GM21619 (cell line): ENCODE measurements at regions not wholly inside any gene's neighbourhood (a gene's known extent, or its start where the extent isn't known, plus 50 kb on each side); places are given as distances from the start of the nearest gene placed in this dataset.

Source experiments
- ATAC-seq: cut with Tn5 transposase; IDR thresholded peaks from one replicate; pipeline ENCODE4 v1.9.1; 2021; ENCODE audit not compliant: unreplicated experiment

GRCh38 chr2:5950736-5951135 is 258.6 kb downstream of the SOX11 start:
- no peak for ATAC-seq

DNA sequence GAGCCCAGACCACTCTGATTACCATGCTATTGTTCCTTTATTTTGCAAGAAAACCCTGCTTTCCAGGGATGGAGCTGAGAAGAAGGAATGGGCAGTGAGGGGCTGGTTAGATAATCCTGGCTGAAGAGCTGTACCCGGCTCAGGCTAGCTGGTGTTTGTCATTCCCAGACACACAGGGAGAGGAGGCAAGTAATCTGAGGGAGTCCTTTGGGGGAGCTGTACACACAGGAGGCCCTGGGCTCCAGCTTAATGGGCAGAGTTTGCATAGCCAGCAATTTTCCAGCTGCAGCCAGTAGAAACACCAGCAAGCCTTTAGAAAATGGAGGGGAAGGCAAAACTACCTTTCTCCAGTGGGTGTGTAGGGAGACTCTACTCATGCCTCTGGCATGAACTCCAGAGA is 259.3 kb downstream of the SOX11 start:
- ATAC-seq, result no peak

- no peak for ATAC-seq
Observed at GRCh38 chr2:5953525-5953924, 261.3 kb downstream of the SOX11 start.

- no peak for ATAC-seq
Observed at GRCh38 chr2:5954509-5954908, 262.3 kb downstream of the SOX11 start.

DNA sequence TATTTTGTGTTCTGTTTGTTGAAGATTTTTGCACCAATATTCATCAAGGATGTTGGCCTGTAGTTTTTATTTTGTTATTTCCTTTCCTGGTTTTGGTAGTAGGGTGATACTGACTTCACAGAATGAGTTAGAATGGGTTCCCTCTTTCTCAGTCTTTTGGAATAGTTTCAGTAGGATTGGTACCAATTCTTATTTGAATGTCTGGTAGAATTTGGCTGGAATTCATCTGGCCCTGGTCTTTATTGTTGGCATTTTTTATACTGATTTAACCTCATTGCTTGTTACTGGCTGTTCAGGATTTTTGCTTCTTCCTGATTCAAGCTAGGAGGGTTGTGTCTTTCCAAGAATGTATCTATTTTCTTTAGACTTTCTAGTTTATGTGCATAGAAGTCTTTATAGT is 263.7 kb downstream of the SOX11 start:
- ATAC-seq, result no peak

DNA sequence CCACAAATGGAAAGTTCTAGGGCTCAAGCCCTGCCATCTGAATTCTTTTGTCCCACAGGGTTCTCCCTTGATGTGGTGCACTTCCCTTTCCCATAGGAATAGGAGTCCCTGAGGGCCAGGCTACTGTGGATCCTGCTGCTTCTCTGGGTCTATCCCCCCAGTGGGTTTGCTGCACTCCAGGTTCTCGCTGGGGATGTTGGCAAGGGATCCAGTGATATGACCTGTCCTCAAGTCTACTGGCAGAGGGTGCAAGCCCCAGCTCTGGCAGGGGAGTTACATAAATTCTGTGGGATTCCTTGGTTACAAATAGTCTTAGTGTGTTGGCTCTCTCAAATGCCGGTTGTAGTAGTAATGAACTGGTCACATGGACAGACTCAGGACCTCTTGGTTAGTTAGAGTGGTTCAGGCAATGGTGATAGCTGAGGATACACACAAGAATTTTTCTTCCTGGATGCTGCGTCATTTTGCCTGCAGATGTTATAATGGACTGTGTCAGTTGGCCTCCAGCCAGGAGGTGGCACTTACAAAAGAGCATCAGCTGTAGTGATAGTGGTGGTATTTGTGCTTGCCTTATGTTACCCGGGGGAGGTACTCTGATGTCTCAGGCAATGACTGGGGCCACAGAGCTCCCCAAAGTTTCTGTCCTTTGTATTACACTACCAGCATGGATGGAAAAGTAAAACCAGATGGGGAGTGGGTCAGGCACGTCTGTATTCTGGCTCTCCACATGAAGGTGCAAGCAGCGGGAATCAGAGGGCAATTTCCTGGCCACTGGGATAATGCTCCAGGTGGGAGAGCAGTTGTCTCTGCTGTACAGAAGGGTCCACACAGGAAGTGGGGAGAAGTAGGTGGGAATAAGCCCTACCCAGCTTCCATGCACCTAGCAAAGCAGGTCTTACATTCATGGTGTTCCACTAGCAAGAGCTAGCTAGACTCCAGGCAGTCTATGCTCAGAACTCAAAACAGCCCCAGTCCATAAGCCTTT is 267.9 kb downstream of the SOX11 start:
- ATAC-seq, result no peak

DNA sequence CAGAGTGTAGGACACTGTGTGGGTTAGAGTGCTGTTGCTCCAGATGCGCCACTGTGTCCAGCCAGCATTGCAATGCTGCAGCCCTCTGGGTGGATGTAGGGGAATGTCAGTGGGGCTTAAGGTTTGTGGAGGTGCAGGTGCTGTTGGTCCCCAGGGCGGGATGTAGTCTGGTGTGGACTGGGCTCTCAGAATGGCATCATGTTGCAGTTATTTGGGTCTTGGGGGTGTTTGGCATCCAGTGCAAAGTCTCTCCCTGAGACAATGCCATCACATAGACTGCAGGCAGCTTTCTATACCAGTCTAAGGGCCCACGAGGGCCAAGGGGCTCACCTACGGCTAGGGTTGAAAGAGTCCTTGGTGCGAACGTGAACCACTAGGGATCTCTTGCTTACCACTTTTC is 275.3 kb downstream of the SOX11 start:
- no peak for ATAC-seq

GRCh38 chr2:5969303-5969702 is 277.1 kb downstream of the SOX11 start:
- ATAC-seq, result no peak

DNA sequence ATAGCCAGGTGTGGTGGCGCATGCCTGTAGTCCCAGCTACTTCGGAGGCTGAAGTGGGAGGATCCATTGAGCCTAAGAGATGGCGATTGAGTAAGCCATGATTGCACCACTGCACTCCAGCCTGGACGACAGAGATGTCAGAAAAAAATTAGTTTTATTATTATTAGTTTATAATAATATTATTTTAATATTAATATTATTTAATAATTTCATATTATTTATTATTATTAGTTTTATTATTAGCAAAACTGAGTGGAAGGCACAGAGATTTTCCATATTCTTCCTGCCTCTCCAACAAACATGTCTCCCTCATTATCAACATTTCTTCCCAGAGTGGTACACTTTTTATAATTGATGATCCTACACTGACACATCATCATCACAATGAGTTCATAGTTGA is 278.2 kb downstream of the SOX11 start:
- no peak for ATAC-seq

DNA sequence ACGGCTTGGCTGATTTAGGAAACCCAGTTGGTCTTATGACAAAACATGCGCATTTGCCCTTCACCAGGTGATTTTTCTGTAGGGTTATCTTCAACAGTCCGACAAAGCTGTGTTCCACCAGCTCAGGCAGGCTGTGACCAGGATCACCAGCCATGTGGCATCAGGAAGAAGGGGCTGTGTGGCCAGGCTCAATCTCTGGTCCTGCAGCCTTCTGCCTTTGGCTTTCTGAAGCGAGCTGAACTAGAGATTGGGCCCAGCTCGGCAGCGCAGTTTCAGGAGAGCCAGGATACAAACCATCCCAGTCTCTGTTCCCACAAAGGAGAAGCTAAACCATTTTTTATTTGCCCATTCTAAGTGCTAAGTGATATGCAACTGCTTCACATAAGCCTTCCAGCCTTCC is 282.3 kb downstream of the SOX11 start:
- no peak for ATAC-seq

- no peak for ATAC-seq
Observed at GRCh38 chr2:5975401-5975800, 283.2 kb downstream of the SOX11 start.

GRCh38 chr2:5976531-5977065 is 284.4 kb downstream of the SOX11 start:
- ATAC-seq, result no peak

DNA sequence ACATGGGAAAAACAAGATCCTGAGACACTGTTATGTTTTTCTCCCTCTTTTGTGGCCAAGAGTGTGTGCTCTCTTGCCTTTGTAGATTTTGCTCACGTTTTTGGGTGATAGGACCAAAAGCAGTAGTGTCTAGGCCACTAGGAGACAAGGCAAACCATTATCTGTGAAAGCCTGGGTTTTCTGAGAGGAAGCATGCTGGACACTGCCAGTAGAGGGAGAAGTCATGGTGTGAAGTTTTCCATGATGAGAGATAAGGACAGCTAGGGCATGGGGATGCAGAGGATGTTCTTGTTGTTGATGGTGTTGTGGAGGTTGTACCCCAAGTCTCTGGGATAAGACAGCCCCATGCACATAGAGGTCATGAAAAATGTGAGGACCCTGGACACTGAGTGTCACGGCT is 285.3 kb downstream of the SOX11 start:
- ATAC-seq, result no peak

GRCh38 chr2:5978131-5978751 is 286.1 kb downstream of the SOX11 start:
- no peak for ATAC-seq

- no peak for ATAC-seq
Observed at GRCh38 chr2:5980450-5981190, 288.4 kb downstream of the SOX11 start.

DNA sequence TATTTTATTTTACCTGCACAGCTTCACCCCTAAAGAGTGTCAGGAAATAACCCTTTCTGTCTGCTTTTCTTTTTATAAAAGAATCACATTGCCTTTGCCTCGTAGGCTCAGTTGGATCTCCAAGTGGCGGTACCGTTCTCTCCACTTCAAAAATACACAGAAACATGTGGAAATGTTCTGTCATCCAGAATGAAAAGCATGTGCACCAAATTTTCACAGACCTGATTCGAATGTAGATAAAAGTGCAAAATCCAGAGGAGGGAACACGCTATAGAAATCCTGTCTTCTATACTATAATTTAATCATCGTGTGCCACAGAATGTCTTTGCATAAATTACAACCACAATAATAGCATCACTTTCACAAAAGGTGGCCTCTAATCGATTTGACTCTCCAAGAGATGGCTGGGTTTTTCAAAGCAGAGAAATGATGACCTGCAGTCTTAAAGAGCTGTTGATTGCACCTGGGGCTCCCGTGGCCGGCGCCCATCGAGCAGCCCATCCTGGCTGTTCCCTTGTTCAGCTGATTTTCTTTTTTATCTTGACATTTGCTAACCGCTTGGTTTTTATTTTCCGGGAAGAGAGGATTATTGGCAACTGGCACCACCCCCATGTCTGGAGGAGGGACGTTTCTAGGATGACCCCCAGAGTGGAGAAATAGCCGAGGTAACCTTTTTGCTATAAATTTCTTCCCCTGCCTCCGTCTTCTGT is 290.2 kb downstream of the SOX11 start:
- ATAC-seq, result no peak

DNA sequence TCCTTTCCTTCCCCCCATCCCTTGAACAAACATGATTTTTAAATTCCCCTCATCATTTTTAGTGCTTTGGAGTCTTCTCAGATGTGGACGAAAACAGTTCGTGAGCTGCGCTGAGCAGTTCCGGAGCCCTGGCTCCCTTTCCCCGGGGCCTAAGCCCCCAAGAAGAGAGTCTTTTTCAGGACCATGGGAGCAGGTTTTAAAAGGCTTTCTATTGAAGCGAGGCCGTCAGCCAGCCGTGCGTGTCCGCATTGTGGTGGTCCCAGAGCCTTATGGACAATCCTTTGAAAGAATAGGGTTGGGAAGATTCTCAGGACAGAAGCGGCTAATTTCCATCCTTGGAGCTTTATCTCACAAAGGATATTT is 290.7 kb downstream of the SOX11 start:
- ATAC-seq, result no peak

GRCh38 chr2:5983511-5984272 is 291.5 kb downstream of the SOX11 start:
- no peak for ATAC-seq

GRCh38 chr2:5984273-5984655 is 292.1 kb downstream of the SOX11 start:
- ATAC-seq, result no peak

DNA sequence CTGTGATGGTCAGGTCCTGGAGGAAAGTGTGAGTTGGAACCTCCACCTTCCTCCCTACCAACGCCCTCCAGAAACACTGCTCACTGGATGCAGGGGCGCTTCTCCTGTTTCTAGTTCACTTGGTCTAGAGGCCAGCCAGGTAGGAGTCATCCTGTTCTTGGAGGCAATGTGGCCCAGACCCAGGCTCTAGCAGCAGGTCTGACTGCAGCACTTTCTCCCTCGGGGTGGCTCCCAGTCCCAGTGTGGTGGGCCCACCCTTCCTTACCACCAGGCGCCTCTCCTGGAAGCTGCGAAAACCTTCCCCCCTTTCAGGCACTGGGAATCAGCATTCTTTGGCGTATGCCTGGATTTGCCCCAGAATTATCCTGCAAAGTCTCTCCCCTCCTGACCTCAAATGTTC is 292.8 kb downstream of the SOX11 start:
- no peak for ATAC-seq
